Stomach smooth muscle (tissue), 2 donors: ENCODE measurements at regions not wholly inside any gene's neighbourhood (a gene's known extent, or its start where the extent isn't known, plus 50 kb on each side); places are given as distances from the start of the nearest gene placed in this dataset.

Experiments
- H3K27ac ChIP-seq: one replicate; pipeline ENCODE4 v1.7.0; 2013; ENCODE audit warnings: mild to moderate bottlenecking, low read length, inconsistent platforms
- H3K27me3 ChIP-seq, 2 donors: one replicate each; pipeline ENCODE4 v1.7.0; 2013; ENCODE audit warnings: low read length in 2 of 2; ENCODE audit not compliant: insufficient read depth in 2 of 2, control insufficient read depth in 1 of 2
- H3K36me3 ChIP-seq, 2 donors: one replicate each; pipeline ENCODE4 v1.7.0; 2013; ENCODE audit warnings: low read length in 2 of 2; ENCODE audit not compliant: control insufficient read depth in 2 of 2, insufficient read depth in 2 of 2
- H3K4me1 ChIP-seq: one replicate; pipeline ENCODE4 v1.7.0; 2013; ENCODE audit warnings: low read length; ENCODE audit not compliant: control insufficient read depth, insufficient read depth
- H3K4me3 ChIP-seq, 2 donors: one replicate each; pipeline ENCODE4 v1.7.0; 2013; ENCODE audit warnings: low read length in 2 of 2
- H3K9ac ChIP-seq, 2 donors: one replicate each; pipeline ENCODE4 v1.7.0; 2013; ENCODE audit warnings: low read length in 2 of 2, mild to moderate bottlenecking in 1 of 2
- H3K9me3 ChIP-seq, 2 donors: one replicate each; pipeline ENCODE4 v1.7.0; 2013; ENCODE audit warnings: low read length in 2 of 2; ENCODE audit not compliant: control insufficient read depth in 2 of 2
- donor health status: healthy.
- donor health status: Pancreatic carcinoma.

DNA sequence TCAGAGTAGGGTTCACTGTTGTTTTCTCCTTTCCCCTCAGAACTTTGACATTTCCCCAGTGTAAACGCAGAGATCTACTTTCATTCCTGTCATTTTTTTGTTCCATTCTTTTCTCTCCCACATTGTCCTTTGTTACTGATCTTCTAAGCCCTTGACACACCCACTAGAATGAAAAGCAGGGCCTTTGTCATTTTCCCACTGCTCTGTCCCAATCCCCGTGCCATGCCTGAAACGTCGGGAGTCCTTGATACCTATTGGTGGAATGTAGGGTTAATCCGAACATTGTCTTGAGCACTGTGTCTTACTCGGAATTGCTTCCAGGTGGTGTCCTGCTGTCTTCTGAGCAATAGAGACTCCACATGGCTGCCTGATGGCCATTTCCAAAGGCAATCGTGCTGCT lies 887.1 kb upstream of the FRG1 start:
- Histone ChIP-seq H3K27me3 (no peaks in the 10 kb centered on the region), H3K4me3 (no peak overlapping the region), H3K9ac (no peak overlapping the region), H3K27ac (no peak overlapping the region), H3K4me1 (no peaks in the 10 kb centered on the region), H3K36me3 (no peaks in the 10 kb centered on the region), H3K9me3 (no peaks in the 10 kb centered on the region)

DNA sequence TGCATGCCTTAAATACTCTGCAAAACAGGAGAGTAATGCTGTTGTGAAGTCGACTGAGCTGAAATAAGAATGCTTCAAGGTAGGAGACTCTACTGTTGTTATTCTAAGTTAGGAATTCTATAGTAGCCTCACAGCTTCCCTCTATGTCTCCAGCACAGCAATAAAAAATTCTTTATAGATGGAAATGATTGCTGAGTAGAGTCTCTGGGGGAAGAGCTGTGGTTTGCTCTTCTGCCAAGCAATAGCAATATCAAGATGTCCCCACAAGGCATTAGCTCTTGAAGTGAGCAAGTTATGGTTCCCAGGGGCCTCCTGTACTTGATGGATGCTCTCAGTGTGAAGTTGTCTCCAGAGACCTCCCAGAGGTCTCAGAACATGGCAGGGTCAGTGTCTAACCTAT lies 880.6 kb upstream of the FRG1 start:
- no peak overlapping the region for H3K9ac ChIP-seq
- no peak overlapping the region for H3K4me3 ChIP-seq
- no peaks in the 10 kb centered on the region for H3K27me3 ChIP-seq
- peaks cover 0 to 4% of the 10 kb centered on the region in 2 donors for H3K9me3 ChIP-seq
- H3K4me1 ChIP-seq, result no peaks in the 10 kb centered on the region
- no peaks in the 10 kb centered on the region for H3K36me3 ChIP-seq
- no peak overlapping the region for H3K27ac ChIP-seq

DNA sequence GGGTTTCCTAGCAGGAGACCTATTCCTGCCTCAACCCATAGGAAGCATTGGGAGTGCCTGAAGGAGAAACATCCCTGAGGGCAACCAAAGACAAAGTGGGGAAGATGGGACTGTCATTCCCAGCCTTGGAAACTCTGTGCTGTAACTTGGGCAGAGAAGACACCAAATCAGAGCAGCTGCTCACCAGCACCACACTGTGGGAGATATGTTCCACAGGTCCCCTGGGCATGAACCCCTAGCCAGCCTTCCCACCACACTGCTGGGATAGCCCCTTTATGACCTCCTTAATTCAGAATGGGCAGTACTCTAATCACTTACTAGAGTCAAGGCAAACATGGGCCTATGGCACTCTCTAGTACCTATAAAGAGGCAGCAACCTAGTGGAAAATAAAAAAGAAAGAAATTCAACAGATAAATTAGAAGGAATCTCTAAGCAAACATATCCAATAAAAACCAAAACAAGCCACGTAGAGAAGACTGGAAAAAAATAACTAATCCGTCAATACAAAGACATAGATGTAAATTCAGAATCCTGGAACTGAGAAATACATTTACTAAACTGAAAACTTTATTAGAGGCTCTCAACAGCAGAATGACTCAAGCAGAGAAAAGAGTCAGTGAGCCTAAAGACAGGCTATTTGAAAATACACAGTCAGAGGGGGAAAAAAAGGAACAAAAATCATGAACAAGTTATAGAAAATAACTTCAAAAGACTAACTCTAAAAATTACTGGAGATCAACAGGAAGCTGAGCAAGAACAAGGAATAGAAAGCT lies 878.4 kb upstream of the FRG1 start:
- no peaks in the 10 kb centered on the region for H3K27me3 ChIP-seq
- H3K9ac ChIP-seq, result no peak overlapping the region
- no peak overlapping the region for H3K4me3 ChIP-seq
- H3K36me3 ChIP-seq, result no peaks in the 10 kb centered on the region
- H3K9me3 ChIP-seq, result peaks cover 0 to 4% of the 10 kb centered on the region in 2 donors
- H3K4me1 ChIP-seq, result no peaks in the 10 kb centered on the region
- no peak overlapping the region for H3K27ac ChIP-seq

DNA sequence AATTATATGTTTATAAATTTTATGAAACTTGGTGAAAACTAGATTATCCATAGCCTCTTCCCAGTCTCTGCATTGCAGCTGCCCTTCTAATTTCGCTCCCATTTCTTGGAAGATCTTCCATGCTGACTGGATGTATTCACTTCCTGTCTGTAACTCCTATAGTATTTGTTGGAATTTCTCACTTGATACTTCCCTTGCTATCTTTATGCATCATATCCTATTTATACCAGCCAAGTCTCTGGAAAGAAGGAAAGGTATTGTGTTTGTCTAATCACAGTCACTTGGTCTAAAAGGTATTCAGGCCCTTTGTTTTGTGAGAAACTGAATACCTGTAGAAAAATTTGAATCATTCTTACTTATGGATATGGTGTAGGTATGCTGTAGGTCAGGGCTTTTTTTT lies 870.9 kb upstream of the FRG1 start:
- Histone ChIP-seq H3K27me3 (no peaks in the 10 kb centered on the region), H3K4me1 (no peaks in the 10 kb centered on the region), H3K9ac (no peak overlapping the region), H3K4me3 (no peak overlapping the region), H3K36me3 (no peaks in the 10 kb centered on the region), H3K9me3 (peaks cover 0 to 4% of the 10 kb centered on the region in 2 donors), H3K27ac (no peak overlapping the region)

DNA sequence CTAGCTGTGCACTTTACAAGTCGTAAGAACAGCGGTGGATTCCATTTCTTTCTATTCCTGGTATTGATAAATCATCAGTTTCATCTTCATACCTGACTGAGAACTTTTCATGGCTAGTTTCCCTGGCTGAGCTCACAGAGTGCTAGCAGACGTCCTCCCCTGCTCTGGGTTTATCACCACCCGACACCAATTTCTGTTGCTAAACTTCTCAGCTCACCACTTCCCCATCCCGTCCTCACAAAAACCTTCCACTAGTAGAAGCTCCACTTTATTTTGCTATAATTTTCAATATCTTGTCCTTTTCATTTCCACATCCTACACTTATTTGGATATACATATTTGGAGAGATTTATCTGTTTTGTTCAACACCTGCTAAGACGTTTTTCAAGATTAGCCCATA lies 869.4 kb upstream of the FRG1 start:
- H3K9me3 ChIP-seq, result peaks cover 0 to 4% of the 10 kb centered on the region in 2 donors

DNA sequence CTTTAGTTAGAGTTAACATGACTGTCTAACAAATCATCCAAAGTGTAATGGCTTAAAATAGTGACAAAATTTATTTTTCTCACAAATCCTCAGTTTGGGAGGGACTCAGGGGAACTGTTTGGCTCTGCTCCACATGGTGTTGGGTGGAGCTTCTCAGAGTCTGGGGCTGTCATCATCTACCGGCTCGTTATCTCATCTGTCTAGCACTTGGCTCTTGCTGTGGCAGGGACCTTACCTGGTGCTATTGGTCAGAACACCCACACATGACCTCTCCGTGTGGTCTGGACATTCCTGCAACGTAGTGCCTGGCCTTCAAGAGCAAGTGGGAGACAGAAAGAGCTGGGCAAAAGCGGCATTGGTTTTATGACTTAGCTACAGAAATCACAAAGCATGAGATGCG lies 866.9 kb upstream of the FRG1 start:
- H3K36me3 ChIP-seq, result no peaks in the 10 kb centered on the region
- peaks cover 0 to 4% of the 10 kb centered on the region in 2 donors for H3K9me3 ChIP-seq
- H3K4me3 ChIP-seq, result no peak overlapping the region
- no peak overlapping the region for H3K27ac ChIP-seq
- H3K27me3 ChIP-seq, result no peaks in the 10 kb centered on the region
- H3K4me1 ChIP-seq, result no peaks in the 10 kb centered on the region
- H3K9ac ChIP-seq, result no peak overlapping the region

More for the DNA sequence above, 869.4 kb upstream of the FRG1 start:
- no peaks in the 10 kb centered on the region for H3K4me1 ChIP-seq
- no peaks in the 10 kb centered on the region for H3K36me3 ChIP-seq
- no peaks in the 10 kb centered on the region for H3K27me3 ChIP-seq
- H3K27ac ChIP-seq, result no peak overlapping the region
- no peak overlapping the region for H3K9ac ChIP-seq
- H3K4me3 ChIP-seq, result no peak overlapping the region

DNA sequence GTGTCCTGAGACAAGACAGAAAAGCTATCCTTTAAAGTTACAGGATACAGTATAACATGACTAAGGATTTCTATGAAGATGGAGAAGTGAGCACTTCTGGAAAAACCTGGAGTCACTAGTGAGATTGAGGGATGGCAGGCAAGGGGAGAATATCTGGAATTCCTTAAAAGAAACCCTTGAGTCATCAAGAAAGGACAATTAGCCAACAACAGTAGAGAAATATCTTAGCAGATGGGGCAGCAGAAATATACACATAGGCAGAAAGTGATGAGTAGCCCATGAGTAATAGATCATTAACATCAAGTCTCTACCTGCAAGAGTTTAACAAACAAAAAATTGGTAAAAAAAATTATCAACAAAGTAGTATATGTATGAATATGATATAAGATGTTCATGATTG lies 858.8 kb upstream of the FRG1 start:
- H3K9me3 ChIP-seq, result no peaks in the 10 kb centered on the region
- H3K9ac ChIP-seq, result no peak overlapping the region
- H3K27me3 ChIP-seq, result no peaks in the 10 kb centered on the region
- H3K4me1 ChIP-seq, result no peaks in the 10 kb centered on the region
- no peak overlapping the region for H3K27ac ChIP-seq
- H3K36me3 ChIP-seq, result no peaks in the 10 kb centered on the region
- no peak overlapping the region for H3K4me3 ChIP-seq

DNA sequence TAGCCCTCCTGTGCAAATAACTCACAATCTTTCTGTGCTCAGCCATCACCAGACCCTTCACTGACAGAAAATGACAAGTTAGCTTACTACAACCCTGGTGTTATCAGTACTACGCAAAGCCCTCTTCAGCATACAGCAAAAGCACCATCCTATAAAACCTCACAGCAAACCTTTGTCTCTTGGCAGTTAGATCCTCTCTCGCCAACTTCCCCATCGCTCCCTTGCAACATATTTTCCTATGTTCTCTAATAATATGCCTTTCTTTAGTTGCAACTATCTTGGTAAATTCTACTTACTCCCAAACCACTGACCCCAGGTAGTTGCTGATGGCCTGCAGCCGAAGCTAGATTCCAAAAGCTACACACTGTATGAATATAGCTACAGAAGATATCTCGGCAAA lies 856.9 kb upstream of the FRG1 start:
- Histone ChIP-seq H3K4me1 (no peaks in the 10 kb centered on the region), H3K36me3 (no peaks in the 10 kb centered on the region), H3K27ac (no peak overlapping the region), H3K9me3 (no peaks in the 10 kb centered on the region), H3K9ac (no peak overlapping the region), H3K4me3 (no peak overlapping the region), H3K27me3 (no peaks in the 10 kb centered on the region)

DNA sequence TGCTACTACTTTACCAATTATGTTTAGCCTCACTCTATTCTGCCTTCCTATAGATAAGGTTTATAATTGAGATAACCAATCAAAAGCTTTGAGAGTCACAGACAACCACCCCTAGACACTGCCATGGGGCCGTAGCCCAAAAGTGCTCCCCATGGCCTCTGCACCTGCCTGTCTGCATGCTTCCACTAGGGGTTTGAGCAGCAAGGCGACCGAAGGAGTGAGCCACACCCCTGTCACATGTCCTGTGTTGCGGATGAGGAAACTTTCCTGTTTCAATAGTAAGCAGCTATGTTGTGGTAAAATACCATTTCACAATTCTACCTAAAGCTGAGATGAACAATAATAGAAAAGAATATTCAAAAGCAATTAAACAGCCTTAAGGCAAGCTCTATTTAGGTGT lies 856.0 kb upstream of the FRG1 start:
- no peak overlapping the region for H3K27ac ChIP-seq
- no peak overlapping the region for H3K9ac ChIP-seq
- no peaks in the 10 kb centered on the region for H3K36me3 ChIP-seq
- no peaks in the 10 kb centered on the region for H3K9me3 ChIP-seq
- H3K4me1 ChIP-seq, result no peaks in the 10 kb centered on the region
- no peaks in the 10 kb centered on the region for H3K27me3 ChIP-seq
- no peak overlapping the region for H3K4me3 ChIP-seq

DNA sequence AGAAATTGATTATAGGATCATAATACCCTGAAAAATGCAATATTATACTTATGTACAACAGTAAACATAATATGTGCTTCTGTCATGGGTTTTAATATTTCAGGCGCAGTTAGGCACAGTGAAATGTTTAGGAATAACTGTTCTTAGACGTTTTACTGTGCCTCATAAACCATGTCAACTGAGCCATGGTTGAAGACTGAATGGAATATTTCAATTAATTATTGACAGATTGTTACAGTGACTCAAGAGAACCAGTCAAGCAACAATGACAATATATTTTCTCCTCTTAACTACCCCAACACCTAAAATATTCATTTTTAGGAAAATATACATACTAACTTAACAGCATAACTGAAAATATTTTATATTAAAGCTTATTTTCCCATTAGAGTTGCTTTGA lies 852.7 kb upstream of the FRG1 start:
- no peaks in the 10 kb centered on the region for H3K4me1 ChIP-seq
- no peaks in the 10 kb centered on the region for H3K36me3 ChIP-seq
- H3K27me3 ChIP-seq, result no peaks in the 10 kb centered on the region
- H3K9me3 ChIP-seq, result no peaks in the 10 kb centered on the region
- H3K4me3 ChIP-seq, result no peak overlapping the region
- H3K27ac ChIP-seq, result no peak overlapping the region
- H3K9ac ChIP-seq, result no peak overlapping the region

DNA sequence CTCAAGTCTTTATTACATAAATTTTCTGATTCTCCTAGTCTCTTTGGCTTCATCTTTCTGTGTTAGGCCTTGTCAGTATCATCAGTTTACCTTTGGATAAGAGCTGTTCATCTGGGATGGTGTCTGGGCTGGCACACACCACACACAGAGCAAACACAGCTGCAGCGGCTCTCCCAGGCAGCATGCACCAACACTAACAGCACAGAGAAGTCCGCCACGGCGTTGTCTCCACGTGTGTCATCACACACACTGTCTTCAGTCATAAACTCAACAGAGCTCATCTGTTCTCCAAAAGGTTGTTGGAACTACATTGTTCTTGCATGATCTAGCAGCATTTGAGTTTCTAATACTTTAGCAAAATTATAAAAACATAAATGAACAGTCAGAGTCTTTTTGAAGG lies 851.9 kb upstream of the FRG1 start:
- Histone ChIP-seq H3K27ac (no peak overlapping the region), H3K4me3 (no peak overlapping the region), H3K9ac (no peak overlapping the region), H3K27me3 (no peaks in the 10 kb centered on the region), H3K36me3 (no peaks in the 10 kb centered on the region), H3K9me3 (no peaks in the 10 kb centered on the region), H3K4me1 (no peaks in the 10 kb centered on the region)
